ENCODE measurements at regions not wholly inside any gene's neighbourhood (a gene's known extent, or its start where the extent isn't known, plus 50 kb on each side); places are given as distances from the start of the nearest gene placed in this dataset.
"Not testable (repeated sequence)": the region's sequence is repeated elsewhere in the genome, so short reads cannot be mapped to it uniquely, and the experiment has no call there.

DNA sequence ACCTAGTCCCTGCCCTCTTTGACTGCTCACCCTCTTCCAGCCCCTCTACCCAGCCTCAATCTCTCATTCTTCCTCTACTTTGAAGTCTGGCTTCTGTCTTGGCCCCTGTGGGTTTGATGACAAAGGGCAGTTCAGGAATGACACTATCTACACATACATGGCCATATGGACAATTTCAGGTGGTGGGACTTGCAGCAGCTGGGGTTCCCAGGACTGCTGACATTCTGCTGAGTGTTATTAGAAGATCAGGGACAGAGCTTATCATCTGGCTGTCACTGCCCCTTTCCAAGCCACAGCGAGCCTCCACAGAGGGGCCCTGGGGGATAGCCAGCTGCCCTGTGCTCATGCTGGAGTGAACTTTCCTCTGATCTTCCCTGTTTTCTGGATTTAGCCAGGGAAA lies 97.4 kb upstream of the IPO9 start:
- H3K4me2 ChIP-seq = no peak overlapping the region
- no peak for TF ChIP-seq EZH2phosphoT487 (IDR thresholded peaks at IDR 0.05)
- no peak for TF ChIP-seq EZH2 (IDR thresholded peaks at IDR 0.05)
- TF ChIP-seq, protein P1, sequence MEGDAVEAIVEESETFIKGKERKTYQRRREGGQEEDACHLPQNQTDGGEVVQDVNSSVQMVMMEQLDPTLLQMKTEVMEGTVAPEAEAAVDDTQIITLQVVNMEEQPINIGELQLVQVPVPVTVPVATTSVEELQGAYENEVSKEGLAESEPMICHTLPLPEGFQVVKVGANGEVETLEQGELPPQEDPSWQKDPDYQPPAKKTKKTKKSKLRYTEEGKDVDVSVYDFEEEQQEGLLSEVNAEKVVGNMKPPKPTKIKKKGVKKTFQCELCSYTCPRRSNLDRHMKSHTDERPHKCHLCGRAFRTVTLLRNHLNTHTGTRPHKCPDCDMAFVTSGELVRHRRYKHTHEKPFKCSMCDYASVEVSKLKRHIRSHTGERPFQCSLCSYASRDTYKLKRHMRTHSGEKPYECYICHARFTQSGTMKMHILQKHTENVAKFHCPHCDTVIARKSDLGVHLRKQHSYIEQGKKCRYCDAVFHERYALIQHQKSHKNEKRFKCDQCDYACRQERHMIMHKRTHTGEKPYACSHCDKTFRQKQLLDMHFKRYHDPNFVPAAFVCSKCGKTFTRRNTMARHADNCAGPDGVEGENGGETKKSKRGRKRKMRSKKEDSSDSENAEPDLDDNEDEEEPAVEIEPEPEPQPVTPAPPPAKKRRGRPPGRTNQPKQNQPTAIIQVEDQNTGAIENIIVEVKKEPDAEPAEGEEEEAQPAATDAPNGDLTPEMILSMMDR (IDR thresholded peaks at IDR 0.05) = no peak
- peak overlapping the region; percentile 73 for H3K27ac Mint-ChIP-seq
- H3K79me2 ChIP-seq (ENCODE audit: low read depth) = peaks cover 32% of the 10 kb centered on the region
- H3K27ac ChIP-seq = no peak overlapping the region
- no peak for DNase-seq (ENCODE audit: low spot score)
- no peaks in the 10 kb centered on the region for H3K36me3 ChIP-seq
- H3K4me1 ChIP-seq = peaks cover 47% of the 10 kb centered on the region
- H3K27me3 Mint-ChIP-seq (ENCODE audit: insufficient read depth, low read depth) = peaks cover 6% of the 10 kb centered on the region
- peaks cover 8% of the 10 kb centered on the region for H3K36me3 Mint-ChIP-seq
- no peaks in the 10 kb centered on the region for H3K9me3 ChIP-seq (ENCODE audit: low read depth)
- H4K20me1 ChIP-seq (ENCODE audit: low read depth) = no peaks in the 10 kb centered on the region
- H3K27me3 ChIP-seq = no peaks in the 10 kb centered on the region
- H3K4me3 Mint-ChIP-seq = no peak overlapping the region
- H3K9ac ChIP-seq = no peak overlapping the region
- peaks cover 30% of the 10 kb centered on the region for H3F3A ChIP-seq (ENCODE audit: low read depth)
- H3K9me3 Mint-ChIP-seq = no peaks in the 10 kb centered on the region
- H2AFZ ChIP-seq (replicated peaks) = no peak overlapping the region
- H3K4me3 ChIP-seq = no peak overlapping the region
- peaks cover 70% of the 10 kb centered on the region for H3K4me1 Mint-ChIP-seq

DNA sequence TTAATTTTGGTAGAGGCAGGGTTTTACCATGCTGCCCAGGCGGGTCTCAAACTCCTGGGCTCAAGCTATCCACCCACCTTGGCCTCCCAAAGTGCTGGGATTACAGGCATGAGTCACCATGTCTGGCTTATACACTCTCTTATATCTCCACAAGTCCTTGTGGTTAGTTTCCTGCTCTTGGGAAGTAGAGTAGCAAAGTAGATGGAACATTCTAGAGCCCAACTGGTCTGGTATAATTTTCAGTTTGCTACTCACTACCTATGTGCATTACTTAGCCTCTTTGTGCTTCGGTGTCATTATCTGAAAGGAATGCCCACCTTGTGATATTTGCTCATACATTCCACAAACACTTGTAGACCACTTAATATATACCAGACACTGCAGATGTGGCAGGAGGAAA lies 96.6 kb upstream of the IPO9 start:
- DNase-seq (ENCODE audit: low spot score) = no peak
- Histone ChIP-seq H3K9ac (no peak overlapping the region), H2AFZ (replicated peaks) (no peak overlapping the region), H3K4me2 (no peak overlapping the region), H3K27me3 (no peaks in the 10 kb centered on the region), H3K9me3 (ENCODE audit: low read depth) (no peaks in the 10 kb centered on the region), H3K36me3 (no peaks in the 10 kb centered on the region), H4K20me1 (ENCODE audit: low read depth) (no peaks in the 10 kb centered on the region), H3F3A (ENCODE audit: low read depth) (peaks cover 38% of the 10 kb centered on the region), H3K27ac (no peak overlapping the region), H3K4me1 (peaks cover 54% of the 10 kb centered on the region), H3K79me2 (ENCODE audit: low read depth) (peaks cover 40% of the 10 kb centered on the region), H3K4me3 (no peak overlapping the region)
- no peak for TF ChIP-seq EZH2 (IDR thresholded peaks at IDR 0.05)
- TF ChIP-seq EZH2phosphoT487 (IDR thresholded peaks at IDR 0.05) = no peak
- TF ChIP-seq, protein P1 (IDR thresholded peaks at IDR 0.05) = no peak
- H3K4me3 Mint-ChIP-seq = no peak overlapping the region
- peaks cover 8% of the 10 kb centered on the region for H3K36me3 Mint-ChIP-seq
- H3K9me3 Mint-ChIP-seq = no peaks in the 10 kb centered on the region
- H3K27ac Mint-ChIP-seq = no peak overlapping the region
- peaks cover 70% of the 10 kb centered on the region for H3K4me1 Mint-ChIP-seq
- peaks cover 8% of the 10 kb centered on the region for H3K27me3 Mint-ChIP-seq (ENCODE audit: insufficient read depth, low read depth)

DNA sequence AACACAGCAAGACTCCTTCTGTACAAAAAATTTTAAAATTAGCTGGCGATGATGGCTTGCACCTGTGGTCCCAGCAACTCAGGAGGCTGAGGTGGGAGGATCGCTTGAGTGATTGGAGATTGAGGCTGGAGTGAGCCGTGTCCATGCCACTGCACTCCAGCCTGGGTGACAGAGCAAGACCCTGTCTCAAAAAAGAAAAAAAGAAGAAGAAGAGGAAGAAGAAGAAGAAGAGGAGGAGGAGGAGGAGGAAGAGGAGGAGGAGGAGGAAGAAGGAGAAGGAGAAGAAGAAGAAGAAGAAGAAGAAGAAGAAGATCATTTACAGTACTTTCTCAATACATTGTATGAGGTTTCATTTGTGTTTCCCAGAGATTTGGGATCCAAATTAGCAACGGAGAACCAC lies 94.7 kb upstream of the IPO9 start:
- not testable (repeated sequence) for H3K4me2 ChIP-seq; H3K27me3 Mint-ChIP-seq (ENCODE audit: insufficient read depth, low read depth); DNase-seq (ENCODE audit: low spot score); H3K36me3 Mint-ChIP-seq; H3K9ac ChIP-seq; H3K36me3 ChIP-seq; H3K27ac Mint-ChIP-seq; H3K4me3 ChIP-seq; H4K20me1 ChIP-seq (ENCODE audit: low read depth); H3K27ac ChIP-seq; H3K27me3 ChIP-seq; H3K9me3 Mint-ChIP-seq; H3K4me3 Mint-ChIP-seq; H2AFZ ChIP-seq (replicated peaks); H3K9me3 ChIP-seq (ENCODE audit: low read depth)
- Histone ChIP-seq H3F3A (ENCODE audit: low read depth) (peaks cover 50% of the 10 kb centered on the region), H3K4me1 (peaks cover 66% of the 10 kb centered on the region), H3K79me2 (ENCODE audit: low read depth) (peaks cover 55% of the 10 kb centered on the region)
- peaks cover 75% of the 10 kb centered on the region for H3K4me1 Mint-ChIP-seq

DNA sequence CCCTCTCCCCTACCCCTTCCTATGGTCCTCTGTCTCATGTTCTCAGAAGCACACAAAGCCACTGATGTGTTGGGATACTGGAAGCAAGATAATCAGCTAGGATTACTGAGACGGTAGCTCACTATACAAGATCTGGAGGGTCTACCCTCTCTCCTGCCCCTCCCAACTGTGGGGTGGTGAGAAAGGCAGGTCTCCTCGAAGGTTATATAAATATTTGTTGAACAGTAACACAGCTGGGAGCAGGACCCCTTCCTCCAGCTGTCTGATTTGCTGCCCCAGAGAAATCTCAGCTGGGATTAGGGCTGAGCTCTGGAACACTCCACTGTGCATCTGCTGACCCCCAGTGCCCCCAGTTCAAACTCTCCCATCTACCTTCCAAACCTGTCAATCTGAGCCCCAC lies 94.2 kb upstream of the IPO9 start:
- H3K4me3 ChIP-seq = no peak overlapping the region
- peaks cover 75% of the 10 kb centered on the region for H3K4me1 Mint-ChIP-seq
- no peaks in the 10 kb centered on the region for H3K36me3 ChIP-seq
- H3K27me3 Mint-ChIP-seq (ENCODE audit: insufficient read depth, low read depth) = peaks cover 7% of the 10 kb centered on the region
- DNase-seq (ENCODE audit: low spot score) = no peak
- no peak overlapping the region for H2AFZ ChIP-seq (replicated peaks)
- no peaks in the 10 kb centered on the region for H4K20me1 ChIP-seq (ENCODE audit: low read depth)
- H3F3A ChIP-seq (ENCODE audit: low read depth) = peaks cover 52% of the 10 kb centered on the region
- H3K9ac ChIP-seq = no peak overlapping the region
- peak overlapping the region; percentile 30 for H3K27ac ChIP-seq
- H3K27me3 ChIP-seq = no peaks in the 10 kb centered on the region
- TF ChIP-seq, protein P1 (IDR thresholded peaks at IDR 0.05) = no peak
- no peak for TF ChIP-seq EZH2phosphoT487 (IDR thresholded peaks at IDR 0.05)
- no peak for TF ChIP-seq EZH2 (IDR thresholded peaks at IDR 0.05)
- peaks cover 8% of the 10 kb centered on the region for H3K36me3 Mint-ChIP-seq
- peak overlapping the region; percentile 35 for H3K4me2 ChIP-seq
- peaks cover 68% of the 10 kb centered on the region for H3K4me1 ChIP-seq
- H3K9me3 Mint-ChIP-seq = no peaks in the 10 kb centered on the region
- H3K9me3 ChIP-seq (ENCODE audit: low read depth) = no peaks in the 10 kb centered on the region
- peak overlapping the region; percentile 42 for H3K27ac Mint-ChIP-seq
- peaks cover 61% of the 10 kb centered on the region for H3K79me2 ChIP-seq (ENCODE audit: low read depth)
- H3K4me3 Mint-ChIP-seq = no peak overlapping the region
